Activated T-cell treated with anti-CD3 and anti-CD28 coated beads for 4 hours (primary cell): ENCODE measurements at regions not wholly inside any gene's neighbourhood (a gene's known extent, or its start where the extent isn't known, plus 50 kb on each side); places are given as distances from the start of the nearest gene placed in this dataset.

Experiments
- DNase-seq: peaks from one replicate; pipeline ENCODE4 v3.0.0-alpha.2; 2020

- DNase-seq: no peak
These were observed 77.2 kb upstream of the TMEM106B start for GRCh38 chr7:12133865-12134264.

- DNase-seq: no peak
These were observed 74.6 kb upstream of the TMEM106B start for GRCh38 chr7:12136523-12136922.

- no peak for DNase-seq
These were observed 73.8 kb upstream of the TMEM106B start for GRCh38 chr7:12137283-12137682.

GRCh38 chr7:12138421-12138820 is 72.7 kb upstream of the TMEM106B start:
- no peak for DNase-seq

GRCh38 chr7:12139416-12139815 is 71.7 kb upstream of the TMEM106B start:
- no peak for DNase-seq

- DNase-seq: no peak
These were observed 64.3 kb upstream of the TMEM106B start for GRCh38 chr7:12146813-12147212.

- no peak for DNase-seq
These were observed 58.7 kb upstream of the TMEM106B start for GRCh38 chr7:12152196-12152918.

GRCh38 chr7:12154119-12154518 is 57.0 kb upstream of the TMEM106B start:
- DNase-seq: no peak

- DNase-seq: no peak
These were observed 53.6 kb upstream of the TMEM106B start for GRCh38 chr7:12157517-12157916.

- DNase-seq: no peak
These were observed 52.6 kb upstream of the TMEM106B start for GRCh38 chr7:12158334-12159060.

GRCh38 chr7:12161146-12161545 is 49.9 kb upstream of the TMEM106B start:
- no peak for DNase-seq
